OCI-LY7 (cell line): ENCODE measurements at regions not wholly inside any gene's neighbourhood (a gene's known extent, or its start where the extent isn't known, plus 50 kb on each side); places are given as distances from the start of the nearest gene placed in this dataset.

ENCODE experiments used
- BruUV-seq: library from RNA; stranded (reverse); fragments of 400-500 nt; replicated peaks from 2 replicates; lab custom pipeline; 2021; lab: Mats Ljungman, UMichigan
- CTCF ChIA-PET: fragments of 300-600 bp; sonication (Branson Sonifier 250); formaldehyde crosslinking; loops from one replicate; lab custom pipeline; 2022; ENCODE audit warnings: antibody characterized with exemption; ENCODE audit not compliant: unreplicated experiment; lab: Charles Lee
- POLR2A ChIA-PET: fragments of 300-600 bp; sonication (Branson Sonifier 250); formaldehyde crosslinking; loops from one replicate; lab custom pipeline; 2022; ENCODE audit warnings: antibody characterized with exemption; lab: Charles Lee
- DNase-seq: peaks from one replicate; pipeline ENCODE4 v3.0.0-alpha.2; 2015; ENCODE audit warnings: low spot score
- H2AFZ ChIP-seq: fragments of 200-600 bp; sonication (generic), shearing (Covaris generic); 2 replicates; pipeline ENCODE4 v1.6.1; 2014; ENCODE audit warnings: mild to moderate bottlenecking, antibody characterized with exemption, low read length, moderate library complexity
- H3K27ac ChIP-seq: fragments of 200-600 bp; sonication (generic); 2 replicates; pipeline ENCODE4 v1.5.1; 2014; ENCODE audit warnings: mixed run types, low read depth, mild to moderate bottlenecking, moderate library complexity, low read length, inconsistent platforms; ENCODE audit not compliant: poor library complexity, severe bottlenecking
- H3K36me3 ChIP-seq: fragments of 200-600 bp; sonication (generic); 2 replicates; pipeline ENCODE4 v1.6.1; 2014; ENCODE audit warnings: mild to moderate bottlenecking, antibody characterized with exemption, low read length, moderate library complexity, mixed read lengths; ENCODE audit not compliant: insufficient read depth
- H3K4me1 ChIP-seq: fragments of 200-600 bp; sonication (generic); 2 replicates; pipeline ENCODE4 v1.5.1; 2014; ENCODE audit warnings: mild to moderate bottlenecking, low read length; ENCODE audit not compliant: insufficient read depth, poor library complexity, severe bottlenecking
- H3K4me2 ChIP-seq: fragments of 200-600 bp; sonication (generic); 2 replicates; pipeline ENCODE4 v1.6.1; 2014; ENCODE audit warnings: mild to moderate bottlenecking, low read length
- H3K4me3 ChIP-seq: fragments of 200-600 bp; sonication (generic); 2 replicates; pipeline ENCODE4 v1.5.1; 2014; ENCODE audit warnings: mild to moderate bottlenecking, low read depth, low read length; ENCODE audit not compliant: poor library complexity, severe bottlenecking
- H3K79me2 ChIP-seq: fragments of 200-600 bp; sonication (generic); 2 replicates; pipeline ENCODE4 v1.6.1; 2016; ENCODE audit warnings: low read depth, mild to moderate bottlenecking, low read length, moderate library complexity, mixed read lengths; ENCODE audit not compliant: insufficient read depth
- H3K9me2 ChIP-seq: fragments of 200-600 bp; sonication (generic); 2 replicates; pipeline ENCODE4 v1.6.1; 2016; ENCODE audit warnings: mild to moderate bottlenecking, low read length, mixed read lengths; ENCODE audit not compliant: insufficient read depth
- H3K9me3 ChIP-seq: fragments of 200-600 bp; sonication (generic); 2 replicates; pipeline ENCODE4 v1.6.1; 2014; ENCODE audit warnings: mild to moderate bottlenecking, mixed run types, low read length, mixed read lengths
- H4K20me1 ChIP-seq: fragments of 200-600 bp; sonication (generic); 2 replicates; pipeline ENCODE4 v1.6.1; 2014; ENCODE audit warnings: mild to moderate bottlenecking, antibody characterized with exemption, low read length, moderate library complexity, mixed read lengths; ENCODE audit not compliant: insufficient read depth
- EZH2phosphoT487 ChIP-seq: fragments of 200-600 bp; sonication (generic); IDR thresholded peaks from 2 replicates; pipeline ENCODE4 v1.6.1; 2018; ENCODE audit warnings: low read depth, borderline replicate concordance, mild to moderate bottlenecking, mixed run types, antibody characterized with exemption, low read length, moderate library complexity, mixed read lengths
- intact Hi-C: fragments of 100-400 bp; cut with micrococcal nuclease; formaldehyde crosslinking; loops from one replicate; pipeline ENCODE4 v1.10.0; 2022; ENCODE audit not compliant: unreplicated experiment
- TF ChIP-seq, protein P1 (sequence below): fragments of 200-600 bp; sonication (generic); conservative IDR thresholded peaks from 2 replicates; pipeline ENCODE4 v1.5.1; 2014; ENCODE audit warnings: mild to moderate bottlenecking, antibody characterized with exemption, low read length, moderate library complexity, mixed read lengths

DNA sequence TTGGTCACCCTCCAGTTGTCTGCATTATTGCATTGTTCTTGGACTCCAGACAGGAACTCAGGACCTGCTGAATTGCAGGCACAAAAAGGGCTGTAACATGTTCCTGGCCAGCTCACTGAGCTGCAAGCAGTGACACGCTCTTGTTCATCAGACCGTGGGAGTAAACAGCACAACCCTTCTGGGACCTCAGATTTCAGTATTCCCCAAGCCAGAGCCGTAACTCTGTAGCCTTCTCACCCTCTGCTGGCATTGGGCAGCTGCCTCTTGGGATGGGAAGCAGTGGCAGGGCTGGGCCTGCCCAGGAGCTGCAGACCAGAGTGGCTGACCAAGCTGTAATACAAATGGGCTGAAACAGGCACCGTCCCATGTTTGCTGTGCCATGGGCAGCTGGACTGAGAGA, 607.1 kb upstream of the BCHE start:
- Histone ChIP-seq H3K36me3 (no peaks in the 10 kb centered on the region), H3K9me2 (no peaks in the 10 kb centered on the region), H3K4me3 (no peak overlapping the region), H3K4me1 (no peaks in the 10 kb centered on the region), H3K9me3 (no peaks in the 10 kb centered on the region), H3K4me2 (no peak overlapping the region), H3K27ac (no peak overlapping the region), H2AFZ (no peak overlapping the region), H4K20me1 (no peaks in the 10 kb centered on the region), H3K79me2 (no peaks in the 10 kb centered on the region)
- no peak for DNase-seq
- CTCF ChIA-PET = no interaction called here
- intact Hi-C loops = no loop called here
- TF ChIP-seq, protein P1, sequence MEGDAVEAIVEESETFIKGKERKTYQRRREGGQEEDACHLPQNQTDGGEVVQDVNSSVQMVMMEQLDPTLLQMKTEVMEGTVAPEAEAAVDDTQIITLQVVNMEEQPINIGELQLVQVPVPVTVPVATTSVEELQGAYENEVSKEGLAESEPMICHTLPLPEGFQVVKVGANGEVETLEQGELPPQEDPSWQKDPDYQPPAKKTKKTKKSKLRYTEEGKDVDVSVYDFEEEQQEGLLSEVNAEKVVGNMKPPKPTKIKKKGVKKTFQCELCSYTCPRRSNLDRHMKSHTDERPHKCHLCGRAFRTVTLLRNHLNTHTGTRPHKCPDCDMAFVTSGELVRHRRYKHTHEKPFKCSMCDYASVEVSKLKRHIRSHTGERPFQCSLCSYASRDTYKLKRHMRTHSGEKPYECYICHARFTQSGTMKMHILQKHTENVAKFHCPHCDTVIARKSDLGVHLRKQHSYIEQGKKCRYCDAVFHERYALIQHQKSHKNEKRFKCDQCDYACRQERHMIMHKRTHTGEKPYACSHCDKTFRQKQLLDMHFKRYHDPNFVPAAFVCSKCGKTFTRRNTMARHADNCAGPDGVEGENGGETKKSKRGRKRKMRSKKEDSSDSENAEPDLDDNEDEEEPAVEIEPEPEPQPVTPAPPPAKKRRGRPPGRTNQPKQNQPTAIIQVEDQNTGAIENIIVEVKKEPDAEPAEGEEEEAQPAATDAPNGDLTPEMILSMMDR = no peak
- TF ChIP-seq EZH2phosphoT487 = no peak
- BruUV-seq = no TSS peak
- POLR2A ChIA-PET = no interaction called here

DNA sequence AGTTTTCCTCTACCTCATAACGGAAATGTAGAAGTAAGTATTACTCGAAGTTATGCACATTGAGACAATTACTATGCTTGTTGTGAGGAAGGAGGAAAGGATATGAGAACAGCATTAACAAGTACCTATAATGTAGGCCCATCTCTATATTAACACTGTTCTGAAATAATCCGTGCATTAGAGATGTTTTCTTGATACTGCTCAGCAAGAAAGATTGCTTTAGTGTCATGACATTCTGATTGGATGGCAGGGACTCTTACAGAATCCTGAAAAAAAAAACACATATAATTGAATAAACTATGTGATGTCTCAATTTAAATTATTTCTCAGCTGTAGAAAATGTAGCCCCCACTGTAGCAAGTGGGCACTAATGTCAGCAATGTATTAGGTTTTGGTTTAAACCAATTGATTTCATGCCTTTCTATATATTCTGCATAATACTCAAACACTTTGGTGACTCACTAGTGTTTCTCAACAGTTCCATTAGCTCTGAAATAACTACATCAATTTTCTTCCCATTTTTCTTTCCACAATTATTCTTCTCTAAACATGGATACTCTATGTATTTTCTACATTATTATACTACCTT, 598.3 kb upstream of the BCHE start:
- no peak overlapping the region for H3K4me2 ChIP-seq
- no peaks in the 10 kb centered on the region for H3K9me3 ChIP-seq
- BruUV-seq = no TSS peak
- intact Hi-C loops = no loop called here
- no peak for DNase-seq
- no peaks in the 10 kb centered on the region for H3K4me1 ChIP-seq
- H3K9me2 ChIP-seq = no peaks in the 10 kb centered on the region
- TF ChIP-seq, protein P1 = no peak
- TF ChIP-seq EZH2phosphoT487 = no peak
- no peaks in the 10 kb centered on the region for H3K79me2 ChIP-seq
- H3K27ac ChIP-seq = no peak overlapping the region
- H4K20me1 ChIP-seq = no peaks in the 10 kb centered on the region
- no peak overlapping the region for H3K4me3 ChIP-seq
- no peaks in the 10 kb centered on the region for H3K36me3 ChIP-seq
- no peak overlapping the region for H2AFZ ChIP-seq
- POLR2A ChIA-PET = interaction anchor here (1.1 kb wide), 1 partner anchor 22 kb away, joined by 3 read pairs; no protein-coding TSS in a partner anchor
- CTCF ChIA-PET = no interaction called here

DNA sequence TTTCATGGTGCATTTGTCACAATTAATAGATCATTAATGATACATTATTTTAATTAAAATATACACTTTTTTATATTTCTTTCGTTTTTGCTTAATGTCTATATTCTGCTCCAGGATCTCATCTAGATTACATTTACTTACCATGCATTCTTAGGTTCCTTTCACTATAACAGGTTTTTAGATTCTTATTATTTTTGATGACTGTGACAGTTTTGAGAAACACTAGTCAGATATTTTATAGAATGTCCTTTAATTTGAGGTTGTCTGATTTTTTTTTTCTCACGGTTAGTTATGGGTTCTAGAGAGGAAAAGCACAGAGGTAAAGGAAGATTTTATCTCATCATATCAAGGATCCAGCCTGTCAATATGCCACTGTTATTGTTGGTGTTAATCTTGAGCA, 595.8 kb upstream of the BCHE start:
- no peaks in the 10 kb centered on the region for H3K36me3 ChIP-seq
- CTCF ChIA-PET = no interaction called here
- no peak overlapping the region for H3K4me2 ChIP-seq
- intact Hi-C loops = no loop called here
- H3K27ac ChIP-seq = no peak overlapping the region
- no peaks in the 10 kb centered on the region for H3K79me2 ChIP-seq
- POLR2A ChIA-PET = no interaction called here
- DNase-seq = no peak
- TF ChIP-seq, protein P1 = no peak
- no peak for TF ChIP-seq EZH2phosphoT487
- no TSS peak for BruUV-seq
- no peaks in the 10 kb centered on the region for H3K9me2 ChIP-seq
- H3K4me3 ChIP-seq = no peak overlapping the region
- no peaks in the 10 kb centered on the region for H3K9me3 ChIP-seq
- no peaks in the 10 kb centered on the region for H3K4me1 ChIP-seq
- H2AFZ ChIP-seq = no peak overlapping the region
- no peaks in the 10 kb centered on the region for H4K20me1 ChIP-seq
